Stimulated activated CD4-positive, alpha-beta T cell treated with anti-CD3 and anti-CD28 coated beads, Interleukin-15, amount 100 ng/mL, for 24 hours (primary cell): ENCODE measurements at regions not wholly inside any gene's neighbourhood (a gene's known extent, or its start where the extent isn't known, plus 50 kb on each side); places are given as distances from the start of the nearest gene placed in this dataset.

Source experiments
- DNase-seq: peaks from one replicate; pipeline ENCODE4 v3.0.0-alpha.2; 2020

DNA sequence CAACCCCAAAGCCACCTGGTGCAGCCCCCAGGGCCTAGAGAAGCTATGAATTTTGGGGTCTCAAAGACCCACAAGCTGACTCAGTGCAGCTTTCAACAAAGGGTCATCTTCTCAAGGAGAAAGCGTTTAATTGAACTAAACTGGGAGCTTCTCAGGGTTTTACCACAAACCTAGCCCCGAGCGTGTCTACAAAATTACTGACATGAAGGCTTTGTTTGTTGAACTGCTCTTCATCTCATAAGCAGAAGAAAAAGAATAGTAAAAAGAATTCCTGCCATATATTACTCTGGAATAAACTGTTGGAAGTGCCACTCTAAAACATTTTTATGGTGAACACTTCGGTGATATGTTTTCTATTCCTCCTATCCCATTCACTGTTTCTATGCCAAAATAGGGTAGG, 50.8 kb upstream of the INCENP start:
- no peak for DNase-seq

DNA sequence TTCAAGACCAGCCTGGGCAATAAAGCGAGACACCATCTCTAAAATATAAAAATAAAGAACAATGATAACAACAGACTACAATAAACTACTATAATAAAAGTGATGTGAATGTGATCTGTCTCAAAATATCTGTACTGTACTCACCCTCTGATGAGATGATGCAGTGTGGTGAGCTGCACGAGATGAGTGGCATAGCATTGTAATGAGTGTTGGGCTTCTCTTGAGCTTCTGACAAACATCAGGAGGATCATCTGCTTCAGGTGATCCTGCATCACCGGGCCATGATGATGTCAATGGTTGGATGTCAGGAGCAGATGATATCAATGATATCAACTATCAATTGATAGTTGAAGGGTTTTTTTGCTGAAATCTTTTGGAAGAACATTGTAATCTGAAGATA, 52.4 kb upstream of the INCENP start:
- DNase-seq: no peak

DNA sequence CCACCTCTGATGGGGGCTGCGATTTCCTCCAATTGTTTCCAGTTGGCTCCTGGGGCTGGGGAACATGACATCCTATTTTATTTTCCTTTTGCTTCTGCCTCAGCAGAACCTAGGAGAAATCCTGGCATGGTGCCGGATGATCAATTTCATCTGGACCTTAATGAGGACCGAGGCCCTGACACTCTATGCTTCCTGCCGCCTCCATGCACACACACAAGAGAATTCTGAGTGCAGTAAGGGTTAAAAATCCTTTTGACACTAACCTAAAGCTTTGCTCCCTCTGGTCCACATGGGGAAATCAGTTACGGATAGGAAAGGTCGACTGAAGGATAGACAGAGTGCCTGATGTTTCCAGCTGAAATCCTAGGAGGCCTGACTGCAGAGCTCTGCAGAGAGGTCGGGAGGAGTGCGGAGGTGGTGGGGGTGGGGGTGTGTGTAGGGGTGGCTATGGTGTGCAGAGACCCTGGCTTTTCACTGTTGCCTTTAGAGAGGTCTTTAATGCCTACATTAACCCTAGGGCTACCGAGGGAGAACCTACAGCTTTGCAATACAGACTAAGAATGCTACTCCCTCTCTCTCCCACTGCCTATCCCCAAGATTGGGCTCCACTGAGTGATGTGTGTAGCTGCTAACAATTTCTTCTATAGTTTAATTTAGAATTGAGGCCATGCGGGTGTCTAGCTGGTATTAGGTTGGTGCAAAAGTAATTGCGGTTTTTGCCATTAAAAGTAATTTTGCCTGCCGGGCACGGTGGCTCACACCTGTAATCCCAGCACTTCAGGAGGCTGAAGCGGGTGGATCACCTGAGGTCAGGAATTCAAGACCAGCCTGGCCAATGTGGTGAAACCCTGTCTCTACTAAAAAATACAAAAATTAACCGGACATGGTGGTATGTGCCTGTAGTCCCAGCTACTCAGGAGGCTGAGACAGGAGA, 53.6 kb upstream of the INCENP start:
- DNase-seq: no peak

DNA sequence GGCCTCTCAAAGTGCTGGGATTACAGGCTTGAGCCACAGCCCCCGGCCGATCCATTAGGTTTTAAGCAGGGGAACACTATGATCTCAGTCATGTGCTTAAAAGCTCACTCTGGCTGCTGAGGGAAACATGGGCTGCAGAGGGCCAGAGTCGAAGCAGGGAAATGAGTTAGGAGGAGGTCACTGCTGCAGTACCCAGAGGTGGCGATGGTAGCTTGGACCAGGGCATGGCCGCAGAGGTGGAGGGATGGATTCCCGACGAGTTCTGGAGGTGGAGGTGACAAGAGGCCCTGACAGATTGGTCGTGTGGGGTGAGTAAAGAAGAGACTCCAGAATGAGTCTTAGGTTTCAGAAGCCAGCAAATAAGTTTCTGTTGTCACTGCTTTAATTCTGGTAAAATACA, 54.4 kb upstream of the INCENP start:
- DNase-seq: no peak

DNA sequence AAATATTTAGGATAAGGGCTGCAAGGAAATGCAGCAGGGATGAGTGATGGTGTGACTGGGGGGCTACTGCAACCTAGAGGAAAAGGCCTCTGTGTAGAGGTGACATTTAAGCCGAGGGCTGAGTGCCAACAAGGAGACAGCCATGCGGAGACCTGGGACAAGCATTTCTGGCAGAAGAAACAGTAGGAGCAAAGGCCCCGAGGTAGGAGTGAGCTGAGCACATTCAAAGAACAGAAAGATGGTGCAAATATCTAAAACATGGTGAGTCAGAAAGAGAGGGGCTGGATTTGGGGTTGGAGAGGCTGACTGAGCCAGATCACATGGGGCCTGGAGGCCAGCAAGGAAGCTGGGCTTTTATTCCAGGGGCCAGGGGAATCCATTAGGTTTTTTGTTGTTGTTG, 55.1 kb upstream of the INCENP start:
- no peak for DNase-seq

DNA sequence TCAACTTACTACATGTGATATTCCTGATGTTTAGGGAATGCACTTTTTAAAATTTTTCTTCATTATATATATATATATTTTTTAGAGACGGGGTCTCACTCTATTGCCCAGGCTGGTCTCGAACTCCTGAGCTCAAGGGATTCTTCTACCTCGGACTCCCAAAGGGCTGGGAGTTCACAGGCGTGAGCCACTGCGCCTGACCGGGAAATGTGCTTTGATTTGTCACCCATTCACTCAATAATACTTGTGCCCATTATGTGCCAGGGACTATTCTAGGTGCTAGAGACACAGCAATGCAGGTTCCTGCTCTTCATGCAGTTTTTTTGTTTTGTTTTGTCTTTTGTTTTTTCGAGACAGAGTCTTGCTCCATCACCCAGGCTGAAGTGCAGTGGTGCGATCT, 56.1 kb upstream of the INCENP start:
- no peak for DNase-seq

DNA sequence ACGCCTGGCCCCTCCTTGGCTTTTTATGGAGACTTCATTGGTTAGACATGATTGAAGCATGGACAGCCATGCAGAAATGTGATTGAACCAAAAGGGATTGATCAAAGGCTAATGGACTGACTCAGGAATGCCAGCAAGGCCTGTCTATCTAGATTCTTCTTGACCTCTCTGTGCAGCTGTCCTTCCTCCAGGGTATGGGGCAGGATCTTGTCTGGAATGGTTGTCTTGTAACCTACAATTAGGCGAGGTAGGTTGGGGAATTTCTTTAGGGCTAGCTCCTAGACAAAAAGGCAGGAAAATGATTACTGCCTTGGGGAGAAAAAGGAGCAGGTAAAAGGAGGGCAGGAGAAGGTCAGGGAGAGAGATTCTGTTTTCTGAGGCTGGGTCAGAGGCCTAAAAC, 59.6 kb upstream of the INCENP start:
- DNase-seq: no peak

DNA sequence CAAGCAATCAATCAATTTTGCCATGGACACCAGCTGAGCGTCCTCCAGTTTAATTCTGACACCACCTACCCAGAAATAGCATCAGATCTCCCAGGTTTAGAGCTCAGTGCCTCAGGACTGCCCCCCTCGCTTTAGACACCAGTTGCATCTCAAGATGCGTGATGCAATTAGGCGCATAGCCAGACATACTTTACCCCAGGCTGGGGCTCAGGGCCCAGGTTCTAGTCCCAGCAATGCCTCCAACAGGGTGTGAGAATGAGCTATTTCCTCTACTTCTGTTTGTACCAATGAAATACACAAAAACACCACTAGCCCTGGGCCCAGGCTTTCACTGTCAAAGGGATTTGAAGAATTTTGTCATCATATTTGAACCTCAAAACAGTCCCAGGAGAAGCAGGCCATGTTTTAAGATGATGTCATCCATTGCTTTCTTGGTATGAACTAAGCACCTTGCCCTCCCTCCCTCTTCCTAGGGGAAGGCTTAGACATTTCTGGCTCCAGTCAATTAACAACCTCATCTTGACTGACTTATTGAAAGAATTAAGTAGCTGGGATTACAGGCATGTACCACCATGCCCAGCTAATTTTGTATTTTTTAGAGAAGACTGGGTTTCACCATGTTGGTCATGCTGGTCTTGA, 61.5 kb upstream of the INCENP start:
- DNase-seq: no peak

DNA sequence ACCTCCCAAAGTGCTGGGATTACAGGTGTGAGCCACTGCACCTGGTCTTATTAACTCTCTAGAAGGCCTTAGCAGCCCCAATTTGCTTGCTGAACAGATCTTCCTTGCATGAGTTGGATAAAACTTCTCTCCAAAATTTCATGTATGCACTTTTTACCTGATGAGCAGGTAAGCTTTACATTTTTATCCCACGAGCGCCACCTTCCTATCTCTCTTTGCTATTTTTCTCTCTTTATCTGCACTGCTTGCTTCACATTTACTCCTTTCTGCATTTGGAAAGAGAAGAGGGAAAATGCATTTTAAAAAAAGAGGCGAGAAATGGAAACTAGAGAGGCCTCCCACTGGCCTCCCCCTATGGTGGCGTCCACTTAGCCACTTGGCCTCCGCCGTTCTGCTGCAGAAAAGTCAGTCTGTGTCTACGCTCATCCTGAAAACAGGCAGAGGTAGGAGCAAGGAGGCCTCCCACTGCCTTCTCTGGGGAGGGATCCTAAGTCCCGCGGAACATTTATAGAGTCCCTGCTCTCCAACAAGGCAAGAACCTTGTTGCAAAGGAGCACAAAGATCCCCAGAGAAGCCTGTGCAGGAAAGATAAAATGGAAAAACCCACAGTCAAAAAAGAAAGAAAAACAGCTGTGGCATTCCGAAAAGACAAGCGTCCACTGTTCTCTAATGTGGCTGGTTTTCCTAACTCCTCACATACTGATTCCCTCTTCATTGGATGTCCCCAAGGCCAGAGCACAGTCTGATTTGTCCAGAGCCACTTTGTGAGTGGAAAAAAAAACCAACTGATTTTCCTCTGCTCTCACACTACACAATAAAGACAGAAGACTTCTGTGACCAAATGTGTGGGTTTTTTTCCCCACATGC, 62.2 kb upstream of the INCENP start:
- no peak for DNase-seq

DNA sequence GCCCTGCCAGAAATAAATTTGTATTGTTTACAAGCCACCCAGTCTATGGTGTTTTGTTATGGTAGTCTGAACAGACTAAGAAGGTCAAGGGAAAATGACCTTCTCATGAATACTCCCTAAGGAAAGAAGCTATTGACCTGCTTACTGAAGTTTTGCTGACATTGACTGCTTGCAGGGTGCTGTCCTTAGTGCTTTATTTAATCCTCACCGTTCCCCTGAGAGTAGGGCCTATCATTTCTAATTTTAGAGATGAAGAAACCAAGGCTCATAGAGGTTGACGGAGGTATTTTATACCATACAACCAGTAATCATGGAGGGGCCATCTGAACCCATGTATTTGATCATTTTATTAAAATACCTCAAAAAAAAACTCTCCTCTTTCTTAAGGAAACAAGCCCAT, 66.7 kb upstream of the INCENP start:
- DNase-seq: no peak

DNA sequence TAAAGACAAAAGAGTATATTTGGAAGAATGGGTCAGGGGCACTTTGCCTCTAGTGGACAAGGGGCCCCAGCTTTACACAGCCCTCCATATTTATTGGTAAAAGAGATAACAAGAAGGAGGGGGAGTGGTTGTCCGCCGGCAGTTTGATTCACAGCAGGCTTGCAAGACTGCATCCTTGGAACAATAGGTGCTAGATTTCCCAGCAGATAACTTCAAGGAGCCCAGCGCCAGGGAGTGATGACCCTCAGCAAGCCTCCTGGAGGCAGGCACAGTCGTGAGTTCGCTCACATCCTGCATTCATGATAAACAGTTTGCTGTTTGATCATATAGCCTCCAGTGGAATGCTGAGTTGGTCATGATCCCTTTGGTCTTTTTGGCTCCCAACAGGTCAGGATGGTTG, 67.8 kb upstream of the INCENP start:
- no peak for DNase-seq

DNA sequence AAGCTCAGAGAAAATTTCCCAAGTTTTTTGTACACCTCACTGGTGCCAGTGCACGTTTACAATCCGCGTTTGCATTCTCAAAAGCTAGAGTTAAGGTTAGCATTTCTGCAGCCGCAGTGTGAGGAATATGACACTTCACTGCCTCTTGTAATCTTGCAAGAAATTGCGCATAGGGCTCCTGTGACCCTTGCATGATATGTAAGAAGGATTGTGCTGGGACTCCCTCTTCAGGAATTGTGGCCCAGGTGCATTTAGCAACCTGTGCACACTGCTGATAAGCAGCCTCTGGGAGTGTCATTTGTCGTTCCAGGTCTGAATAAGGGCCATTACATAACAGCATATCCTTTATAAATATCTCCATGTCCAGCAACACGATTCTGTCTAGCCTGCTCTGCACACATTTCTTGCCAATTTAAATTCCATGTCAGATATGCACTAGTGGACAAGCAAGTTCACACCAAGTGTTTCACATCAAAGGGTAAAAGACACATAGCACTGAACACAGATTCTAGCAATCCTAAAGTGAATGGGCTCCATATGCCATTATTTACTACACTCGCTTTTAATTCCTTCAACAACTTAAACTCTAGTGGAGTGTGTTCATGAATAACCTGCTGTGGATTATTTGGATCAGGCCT, 69.2 kb upstream of the INCENP start:
- no peak for DNase-seq

DNA sequence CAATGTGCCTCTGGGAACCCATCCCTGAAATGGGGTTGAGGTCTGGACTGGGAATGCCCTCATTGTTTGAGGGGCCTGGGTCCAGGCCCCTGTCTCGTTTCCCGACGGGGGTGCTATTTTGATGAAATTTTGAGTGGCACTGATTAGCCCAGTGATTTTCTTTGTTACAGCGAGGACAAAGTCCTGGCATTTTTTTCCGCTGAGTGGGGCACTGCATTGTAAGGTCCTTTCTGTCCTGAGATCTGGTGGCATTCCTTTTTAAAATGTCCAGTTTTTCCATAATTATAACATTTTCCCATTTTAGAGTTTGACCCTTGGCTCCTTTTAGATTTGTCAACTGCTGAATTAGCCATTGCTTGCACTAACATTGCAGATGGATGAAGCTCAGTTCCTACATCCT, 69.7 kb upstream of the INCENP start:
- no peak for DNase-seq

DNA sequence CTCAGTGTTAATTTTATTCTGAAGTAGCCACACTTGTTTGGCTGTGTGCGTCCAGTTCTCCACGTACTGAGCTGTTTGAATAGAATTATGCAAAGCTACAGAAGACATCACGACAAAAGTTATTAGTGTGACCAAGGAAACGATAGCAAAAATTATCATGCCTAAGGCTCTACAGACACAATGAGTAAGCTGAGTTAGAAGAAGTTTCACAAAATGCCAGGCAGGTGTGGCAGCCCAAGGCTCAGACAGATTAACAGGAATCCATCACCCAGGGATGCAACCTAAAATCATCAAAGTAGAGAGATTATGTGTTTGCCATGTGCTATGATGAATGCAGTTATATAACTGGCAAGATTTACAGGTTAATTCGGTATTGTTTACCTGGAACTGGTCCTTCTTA, 73.1 kb upstream of the INCENP start:
- DNase-seq: no peak

DNA sequence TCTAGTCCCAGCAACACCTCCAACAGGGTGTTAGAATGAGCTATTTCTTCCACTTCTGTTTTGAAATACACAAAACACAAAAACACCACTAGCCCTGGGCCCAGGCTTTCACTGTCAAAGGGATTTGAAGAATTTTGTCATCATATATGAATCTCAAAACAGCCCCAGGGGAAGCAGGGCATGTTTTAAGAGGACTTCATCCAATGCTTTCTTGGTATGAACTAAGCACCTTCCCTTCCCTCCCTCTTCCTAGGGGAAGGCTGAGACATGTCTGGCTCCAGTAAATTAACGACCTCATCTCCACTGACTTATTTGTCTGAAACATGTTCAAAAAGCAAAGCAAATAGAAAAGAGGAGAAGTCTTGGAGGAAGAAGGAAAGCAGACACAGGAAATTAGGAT, 75.7 kb upstream of the INCENP start:
- no peak for DNase-seq

DNA sequence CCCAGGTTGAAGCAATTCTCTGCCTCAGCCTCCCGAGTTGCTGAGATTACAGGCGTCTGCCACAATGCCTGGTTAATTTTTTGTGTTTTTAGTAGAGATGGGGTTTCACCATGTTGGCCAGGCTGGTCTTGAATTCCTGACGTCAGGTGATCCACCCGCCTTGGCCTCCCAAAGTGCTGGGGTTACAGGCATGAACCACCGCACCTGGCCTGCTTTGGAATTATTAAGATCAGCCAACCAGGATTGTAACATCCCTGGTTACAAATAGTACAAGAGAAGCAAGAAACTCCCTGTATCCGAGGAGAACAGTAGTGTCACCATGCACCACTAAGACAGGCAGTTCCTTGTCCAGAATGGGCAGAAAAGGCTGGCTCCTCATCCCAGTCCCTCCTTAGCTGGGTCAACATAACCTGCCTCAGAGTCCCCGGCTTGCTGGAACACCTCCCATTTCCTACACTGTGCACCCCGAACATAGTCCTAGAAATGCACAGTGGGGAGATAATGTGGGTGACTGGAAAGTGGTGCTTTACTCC, 77.2 kb upstream of the INCENP start:
- DNase-seq: no peak

DNA sequence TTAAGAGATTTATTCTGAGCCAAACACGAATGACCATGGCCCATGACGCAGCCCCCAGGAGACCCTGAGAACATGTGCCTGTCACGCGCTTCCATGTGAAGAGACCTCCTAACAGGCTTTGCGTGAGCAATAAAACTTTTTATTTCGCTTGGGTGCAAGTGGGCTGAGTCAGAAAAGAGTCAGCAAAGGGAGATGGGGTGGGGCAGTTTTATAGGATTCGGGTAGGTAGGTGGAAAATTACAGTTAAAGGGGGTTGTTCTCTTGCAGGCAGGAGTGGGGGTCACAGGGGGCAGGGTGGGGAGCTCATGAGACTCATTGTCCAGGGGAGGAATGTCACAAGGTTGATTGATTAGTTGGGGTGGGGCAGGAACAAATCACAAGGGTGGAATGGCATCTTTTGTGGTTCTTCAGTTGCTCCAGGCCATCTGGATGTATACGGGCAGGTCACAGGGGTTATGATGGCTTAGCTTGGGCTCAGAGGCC, 77.2 kb upstream of the FTH1 start:
- no peak for DNase-seq

DNA sequence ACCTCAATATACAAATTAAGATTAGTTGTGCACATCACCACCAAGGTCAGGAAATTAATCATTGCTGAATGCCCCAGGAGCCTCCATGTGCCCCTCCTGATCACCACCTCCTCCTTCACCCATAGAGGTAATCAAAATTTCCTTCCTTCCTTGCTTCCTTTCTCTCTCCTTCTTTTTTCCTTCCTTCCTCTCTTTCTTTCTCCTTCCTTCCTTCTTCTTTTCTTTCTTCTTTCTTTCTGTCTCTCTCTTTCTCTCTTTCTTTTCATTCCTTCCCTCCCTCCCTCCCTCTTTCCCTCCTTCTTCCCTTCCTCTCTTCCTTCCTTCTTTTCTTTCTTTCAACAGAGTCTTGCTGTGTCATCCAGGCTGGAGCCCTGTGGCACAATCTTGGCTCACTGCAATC, 67.9 kb upstream of the FTH1 start:
- no peak for DNase-seq

DNA sequence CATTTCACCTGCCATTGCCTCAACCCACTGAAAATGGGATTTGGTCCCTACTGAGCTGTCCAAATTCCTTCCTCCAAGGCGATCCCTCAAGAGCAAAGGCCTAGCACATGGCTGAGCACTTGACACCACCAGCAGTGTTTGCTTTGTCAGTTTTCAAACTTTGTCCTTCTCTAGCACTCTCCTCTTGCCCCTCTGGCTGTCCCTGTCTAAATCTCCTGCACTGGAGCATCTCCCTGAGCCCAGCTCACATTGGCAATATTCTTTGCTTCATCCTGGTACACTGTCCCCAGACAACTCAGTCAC, 66.6 kb upstream of the FTH1 start:
- DNase-seq: no peak

DNA sequence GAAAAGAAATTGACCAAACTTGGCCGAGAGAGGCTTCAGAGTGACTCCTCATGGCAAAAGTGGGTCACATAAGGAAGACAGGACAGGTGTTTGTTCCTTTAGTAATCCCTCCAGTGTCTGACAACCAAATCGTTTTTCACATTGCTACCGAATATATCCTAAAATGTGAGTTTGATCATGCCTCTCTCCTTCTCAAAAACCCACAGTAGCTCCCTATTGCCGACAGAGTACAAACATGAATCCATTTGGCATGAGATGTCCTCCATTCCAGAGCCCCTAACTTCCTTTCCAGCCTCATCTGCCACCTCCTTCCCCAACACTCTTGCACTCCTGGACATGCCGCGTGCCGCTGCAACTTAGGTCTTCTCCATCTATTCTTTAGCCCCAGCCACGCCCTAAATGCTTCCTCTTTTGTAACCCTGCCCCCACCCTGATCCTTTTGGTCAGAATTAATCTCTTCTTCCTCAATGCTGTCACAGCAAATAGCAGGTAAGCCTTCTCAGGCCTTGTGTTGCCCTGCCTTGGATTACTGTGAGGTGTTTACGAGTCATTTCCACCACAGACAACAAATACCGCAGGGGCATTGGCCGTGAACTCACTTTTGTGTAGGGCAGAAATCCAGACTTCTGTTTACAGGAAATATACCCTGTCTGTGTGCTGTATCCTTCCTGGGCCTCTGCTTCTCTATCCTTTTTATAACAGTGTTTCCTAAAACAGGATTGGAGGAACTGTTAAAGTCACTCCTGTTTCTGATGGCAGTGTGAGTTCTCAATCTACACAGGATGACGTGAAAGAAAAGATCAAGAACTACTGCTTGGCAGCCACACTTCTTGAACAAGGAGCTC, 66.0 kb upstream of the FTH1 start:
- no peak for DNase-seq

DNA sequence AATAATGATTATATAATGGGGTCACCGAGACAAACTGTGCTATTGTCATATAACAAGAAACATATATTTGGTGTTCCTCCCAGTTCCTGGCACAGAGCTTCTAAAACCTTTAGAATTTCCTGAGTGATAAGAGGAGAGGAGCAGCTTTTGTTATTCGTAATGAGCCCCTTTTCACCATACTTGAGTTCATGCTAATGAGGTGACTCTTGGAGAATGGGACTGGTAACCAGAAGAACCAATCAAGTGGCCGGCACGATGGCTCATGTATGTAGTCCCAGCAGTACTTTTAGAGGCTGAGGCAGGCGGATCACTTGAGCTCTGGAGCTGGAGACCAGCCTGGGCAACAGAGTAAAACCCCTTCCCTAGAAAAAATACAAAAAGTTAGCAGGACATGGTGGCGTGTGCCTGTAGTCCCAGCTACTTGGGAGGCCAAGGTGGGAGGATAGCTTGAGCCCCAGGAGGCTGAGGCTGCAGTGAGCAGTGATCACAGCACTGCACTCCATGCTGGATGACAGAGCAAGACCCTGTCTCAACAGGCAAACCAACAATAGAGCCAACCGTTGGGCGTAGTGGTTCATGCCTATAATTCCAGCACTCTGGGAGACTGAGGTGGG, 62.7 kb upstream of the FTH1 start:
- no peak for DNase-seq
